Activated T-cell treated with anti-CD3 and anti-CD28 coated beads, Interleukin-2, amount 50 U/mL, for 72 hours (primary cell): ENCODE measurements at regions not wholly inside any gene's neighbourhood (a gene's known extent, or its start where the extent isn't known, plus 50 kb on each side); places are given as distances from the start of the nearest gene placed in this dataset.
"Not testable (repeated sequence)": the region's sequence is repeated elsewhere in the genome, so short reads cannot be mapped to it uniquely, and the experiment has no call there.

Experiments
- ATAC-seq, 2 donors: fragments of 150-1000 bp; cut with Tn5 transposase; replicated peaks in 1 of 2; 2 replicates each; pipeline ENCODE4 v1.10.0; 2021; ENCODE audit warnings: moderate library complexity in 2 of 2, mild to moderate bottlenecking in 1 of 2
- DNase-seq, 2 donors: peaks; one replicate each; pipeline ENCODE4 v3.0.0; 2021 to 2022; ENCODE audit warnings: mixed read lengths in 1 of 2
- H3K27ac Mint-ChIP-seq: one replicate; pipeline ENCODE4 v1.8.0; 2022; ENCODE audit warnings: mild to moderate bottlenecking, moderate library complexity, mixed read lengths
- H3K27me3 Mint-ChIP-seq: one replicate; pipeline ENCODE4 v1.8.0; 2022; ENCODE audit warnings: low read depth, mixed read lengths
- H3K36me3 Mint-ChIP-seq, 2 donors: one replicate each; pipeline ENCODE4 v1.8.0; 2022; ENCODE audit warnings: mixed read lengths in 2 of 2, mild to moderate bottlenecking in 1 of 2; ENCODE audit not compliant: insufficient read depth in 2 of 2
- H3K4me1 Mint-ChIP-seq: one replicate; pipeline ENCODE4 v1.8.0; 2022; ENCODE audit warnings: low read depth, mixed read lengths
- H3K4me3 Mint-ChIP-seq, 2 donors: one replicate each; pipeline ENCODE4 v1.8.0; 2022; ENCODE audit warnings: mild to moderate bottlenecking in 2 of 2, mixed read lengths in 2 of 2, moderate library complexity in 2 of 2
- H3K9me3 Mint-ChIP-seq, 2 donors: one replicate each; pipeline ENCODE4 v1.8.0; 2022; ENCODE audit warnings: mixed read lengths in 2 of 2

DNA sequence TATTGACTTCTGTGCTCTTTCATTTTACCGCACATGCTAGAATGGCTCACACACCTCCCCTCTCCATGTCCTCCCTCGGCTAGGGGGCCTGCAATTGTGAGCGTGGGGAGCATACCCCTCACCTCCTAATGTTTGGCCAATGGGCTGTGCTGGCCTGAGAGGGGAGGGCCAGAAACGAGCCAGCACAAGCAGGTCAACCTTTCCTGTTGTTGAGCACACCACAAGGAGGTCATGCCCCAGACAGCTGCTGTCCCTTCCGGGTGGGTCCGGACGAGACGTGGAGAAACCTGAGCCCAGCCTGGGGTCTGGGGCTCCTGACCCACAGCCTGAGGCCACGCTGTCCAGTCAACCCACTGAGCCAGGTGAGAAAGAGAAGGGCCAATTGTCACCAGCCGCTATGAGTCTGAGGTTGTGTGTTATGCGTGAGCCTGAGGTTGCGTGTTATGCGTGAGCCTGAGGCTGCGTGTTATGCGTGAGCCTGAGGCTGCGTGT, 77.4 kb downstream of the TTLL2 start:
- Mint-ChIP-seq H3K36me3 (no peaks in the 10 kb centered on the region), H3K4me3 (no peak overlapping the region), H3K27me3 (no peaks in the 10 kb centered on the region), H3K27ac (no peak overlapping the region), H3K9me3 (no peaks in the 10 kb centered on the region), H3K4me1 (no peaks in the 10 kb centered on the region)
- ATAC-seq (no peak), DNase-seq (no peak)

DNA sequence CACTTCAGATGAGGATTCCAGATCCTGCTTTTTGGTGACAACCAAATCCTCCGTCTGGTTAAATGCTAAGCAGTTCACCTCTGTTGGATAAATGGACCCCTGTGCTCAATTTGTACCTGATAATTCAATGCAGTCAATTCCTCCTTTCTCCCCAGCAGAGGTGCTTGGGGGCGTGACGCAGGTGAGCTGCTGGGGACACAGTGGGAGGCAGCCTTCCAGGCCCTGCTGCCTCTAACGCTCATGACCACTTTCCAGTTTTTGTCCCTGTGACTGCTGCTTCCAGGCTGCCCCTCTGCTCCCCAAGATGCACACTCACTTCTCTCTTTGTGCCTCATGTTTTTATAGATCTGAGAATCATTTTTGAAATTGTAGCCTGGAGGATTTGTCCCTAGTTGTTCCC, 78.5 kb downstream of the TTLL2 start:
- Mint-ChIP-seq H3K27me3 (no peaks in the 10 kb centered on the region), H3K36me3 (no peaks in the 10 kb centered on the region), H3K4me3 (no peak overlapping the region), H3K9me3 (no peaks in the 10 kb centered on the region), H3K4me1 (no peaks in the 10 kb centered on the region), H3K27ac (no peak overlapping the region)
- no peak for DNase-seq
- ATAC-seq: no peak

DNA sequence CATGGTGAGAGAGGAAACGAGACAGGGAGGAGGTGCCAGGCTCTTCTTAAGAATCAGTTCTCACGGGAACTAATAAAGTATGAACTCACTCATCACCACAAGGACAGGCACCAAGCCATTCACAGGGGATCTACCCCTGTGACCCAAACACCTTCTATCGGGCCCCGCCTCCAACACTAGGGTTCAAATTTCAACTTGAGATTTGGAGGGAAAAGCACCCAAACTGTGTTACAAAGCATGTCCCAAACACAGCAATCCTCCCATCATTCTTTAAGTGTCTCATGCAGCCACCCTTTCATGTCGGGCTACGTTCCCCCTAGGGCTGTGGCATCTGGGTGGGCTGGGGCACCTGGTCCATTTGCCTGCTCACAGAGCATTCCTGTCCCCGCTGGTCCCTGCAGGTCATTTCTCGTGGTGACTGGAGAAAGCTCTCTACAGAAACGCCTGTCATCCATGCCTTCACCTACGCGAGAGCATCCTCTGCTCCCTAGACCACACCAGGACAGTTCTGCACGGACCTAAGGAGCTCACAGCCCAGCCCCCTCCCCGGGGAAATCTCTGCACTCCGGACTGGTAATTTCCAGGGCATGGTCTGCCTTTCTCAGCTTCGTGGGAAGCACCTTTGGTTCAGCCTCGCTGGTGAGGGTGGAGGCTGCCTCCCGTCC, 79.6 kb downstream of the TTLL2 start:
- Mint-ChIP-seq H3K4me3 (no peak overlapping the region), H3K4me1 (no peaks in the 10 kb centered on the region), H3K27ac (no peak overlapping the region), H3K9me3 (no peaks in the 10 kb centered on the region), H3K27me3 (no peaks in the 10 kb centered on the region), H3K36me3 (no peaks in the 10 kb centered on the region)
- ATAC-seq (no peak), DNase-seq (no peak)

DNA sequence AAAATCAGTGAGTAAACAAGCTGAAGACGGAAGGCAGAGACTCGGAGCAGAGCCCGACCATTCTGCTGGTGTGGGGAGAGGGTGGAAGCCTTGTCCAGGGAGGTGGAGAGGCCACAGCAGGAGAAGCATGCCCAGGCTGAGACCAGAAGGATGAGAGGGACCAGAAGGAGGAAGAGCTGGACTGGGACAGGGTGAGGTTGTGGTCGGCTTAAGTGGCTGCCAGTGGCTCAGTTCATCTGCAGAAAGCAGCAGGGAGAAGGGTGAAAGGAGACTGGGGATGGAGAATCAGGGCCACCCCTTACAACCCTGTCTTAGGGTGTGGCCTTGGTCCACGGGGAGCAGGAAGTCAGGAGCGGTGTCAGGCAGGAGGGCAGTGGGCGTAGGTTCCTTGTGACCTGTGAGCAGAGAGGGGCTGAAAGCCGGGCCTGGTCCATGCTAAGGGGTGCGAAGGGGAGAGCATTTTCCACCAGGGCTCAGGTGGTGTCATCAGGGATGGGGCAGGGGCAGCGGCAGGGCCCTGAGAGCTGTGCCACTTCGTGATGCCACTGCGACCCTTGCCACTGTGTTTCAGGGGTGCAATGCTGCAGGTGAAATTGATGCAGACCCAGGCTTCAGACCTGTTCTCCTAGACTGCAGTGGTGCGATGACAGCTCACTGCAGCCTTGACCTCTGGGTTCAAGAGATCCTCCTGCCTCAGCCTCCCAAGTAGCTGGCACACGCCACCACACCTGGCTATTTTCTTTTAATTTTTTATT, 81.1 kb downstream of the TTLL2 start:
- no peak overlapping the region for H3K27ac Mint-ChIP-seq
- no peak overlapping the region for H3K4me3 Mint-ChIP-seq
- no peaks in the 10 kb centered on the region for H3K36me3 Mint-ChIP-seq
- no peaks in the 10 kb centered on the region for H3K4me1 Mint-ChIP-seq
- H3K27me3 Mint-ChIP-seq: no peaks in the 10 kb centered on the region
- DNase-seq (no peak), ATAC-seq (no peak)
- no peaks in the 10 kb centered on the region for H3K9me3 Mint-ChIP-seq

DNA sequence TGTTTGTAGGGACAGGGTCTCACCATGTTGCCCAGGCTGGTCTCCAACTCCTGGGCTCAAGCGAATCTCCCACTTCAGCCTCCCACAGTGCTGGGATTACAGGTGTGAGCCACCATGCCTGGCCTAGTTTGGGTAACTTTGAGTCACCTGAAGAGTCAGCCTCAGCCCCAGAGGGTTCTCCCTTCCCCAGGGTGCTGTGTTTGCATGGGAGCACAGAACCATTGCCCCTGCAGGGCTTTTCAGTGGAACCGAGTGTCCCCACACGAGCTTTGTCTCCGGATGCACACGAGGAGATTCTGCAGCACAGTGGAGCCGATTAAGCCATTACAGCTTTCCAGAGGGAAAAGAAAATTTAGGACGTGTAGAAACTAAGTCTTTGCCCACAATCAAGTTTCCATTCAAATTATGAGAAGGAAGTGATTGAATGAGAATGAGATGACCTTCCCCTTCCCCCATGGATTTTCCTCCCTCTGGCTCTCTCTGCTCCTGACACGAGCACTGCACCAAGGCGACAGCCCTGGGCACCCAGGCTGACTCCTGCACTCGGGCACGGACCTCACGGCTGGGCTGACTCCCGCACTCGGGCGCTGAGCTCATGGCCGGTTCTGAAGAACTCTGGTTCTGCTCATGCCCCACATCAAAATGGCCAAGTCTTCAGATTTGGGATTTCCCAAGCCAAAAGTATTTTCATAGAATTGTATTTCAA, 81.8 kb downstream of the TTLL2 start:
- H3K27me3 Mint-ChIP-seq, ATAC-seq, DNase-seq, H3K4me3 Mint-ChIP-seq, H3K36me3 Mint-ChIP-seq, H3K9me3 Mint-ChIP-seq, H3K27ac Mint-ChIP-seq, H3K4me1 Mint-ChIP-seq: not testable (repeated sequence)

DNA sequence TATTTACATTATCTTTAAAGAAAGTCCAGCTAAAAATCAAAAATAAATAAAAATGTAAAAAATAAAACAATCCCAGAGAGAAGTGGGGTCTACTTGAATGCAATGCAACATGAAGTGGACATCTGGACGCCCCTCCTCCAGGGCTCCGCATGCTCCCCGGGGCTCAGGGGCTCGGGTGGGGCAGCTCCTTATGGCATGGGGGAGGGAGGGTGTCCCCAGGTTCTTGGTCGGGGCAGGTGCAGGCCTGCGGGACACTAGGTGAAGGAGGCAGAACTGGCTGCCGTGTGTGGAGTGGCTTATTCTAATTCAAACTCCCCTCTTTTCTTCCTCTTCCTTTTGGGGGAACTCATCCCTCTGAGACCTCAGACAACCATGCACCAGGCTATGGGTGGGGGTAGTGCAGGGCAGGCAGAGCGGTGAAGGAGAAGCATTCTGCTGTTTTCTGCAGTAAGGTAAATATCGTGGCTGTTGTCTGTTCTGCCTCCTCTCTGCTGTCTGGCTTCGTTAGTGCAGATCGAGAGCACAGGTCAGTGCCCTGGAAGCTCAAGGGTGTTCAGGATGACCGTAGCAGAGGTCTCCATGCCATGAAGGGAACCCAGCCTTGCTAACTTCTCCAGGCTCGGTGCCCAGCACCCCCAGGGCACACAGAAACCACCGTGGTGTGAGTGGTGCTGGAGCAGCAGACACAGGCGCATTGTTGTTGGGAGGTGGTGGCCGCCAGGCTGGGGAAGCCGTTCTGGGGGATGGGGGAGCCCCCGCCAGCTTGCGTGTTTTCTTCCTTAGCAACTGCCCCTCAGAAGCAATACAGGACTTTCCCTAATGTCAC, 82.6 kb downstream of the TTLL2 start:
- Mint-ChIP-seq H3K9me3 (no peaks in the 10 kb centered on the region), H3K27ac (no peak overlapping the region), H3K36me3 (no peaks in the 10 kb centered on the region), H3K4me3 (no peak overlapping the region), H3K27me3 (no peaks in the 10 kb centered on the region), H3K4me1 (no peaks in the 10 kb centered on the region)
- ATAC-seq: no peak
- no peak for DNase-seq

DNA sequence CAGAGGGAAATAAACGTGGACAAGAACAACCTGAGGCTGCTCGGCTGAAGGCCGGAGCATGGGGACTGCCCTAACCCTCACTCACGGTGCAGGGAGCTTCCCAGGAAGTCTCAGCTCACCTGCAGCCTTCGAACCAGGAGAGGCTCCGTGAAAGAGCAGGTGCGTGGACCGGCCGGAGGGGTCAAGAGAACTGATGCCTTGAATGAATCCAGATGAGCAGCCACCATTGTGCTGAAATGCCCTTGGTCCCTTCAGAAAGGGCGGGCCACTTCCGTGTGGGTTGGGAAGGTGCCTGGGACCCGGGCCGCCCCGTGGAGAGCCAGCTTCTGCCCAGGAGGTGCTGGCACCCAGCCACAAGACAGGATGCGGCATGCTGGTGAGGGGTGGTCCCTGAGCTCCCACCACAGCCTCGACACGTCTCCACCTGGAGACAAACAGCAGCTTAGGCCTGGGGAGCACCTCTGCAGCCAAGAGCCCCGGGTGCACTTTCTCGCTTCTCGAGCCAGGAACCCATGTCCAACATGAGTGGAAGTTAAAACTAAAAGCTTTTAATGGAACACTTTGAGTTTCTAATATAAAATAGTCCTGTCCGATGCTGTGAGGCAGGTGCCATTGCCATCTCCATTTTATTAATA, 83.5 kb downstream of the TTLL2 start:
- Mint-ChIP-seq H3K4me1 (no peaks in the 10 kb centered on the region), H3K9me3 (no peaks in the 10 kb centered on the region), H3K27me3 (no peaks in the 10 kb centered on the region), H3K4me3 (no peak overlapping the region), H3K36me3 (no peaks in the 10 kb centered on the region), H3K27ac (no peak overlapping the region)
- DNase-seq: no peak
- no peak for ATAC-seq

DNA sequence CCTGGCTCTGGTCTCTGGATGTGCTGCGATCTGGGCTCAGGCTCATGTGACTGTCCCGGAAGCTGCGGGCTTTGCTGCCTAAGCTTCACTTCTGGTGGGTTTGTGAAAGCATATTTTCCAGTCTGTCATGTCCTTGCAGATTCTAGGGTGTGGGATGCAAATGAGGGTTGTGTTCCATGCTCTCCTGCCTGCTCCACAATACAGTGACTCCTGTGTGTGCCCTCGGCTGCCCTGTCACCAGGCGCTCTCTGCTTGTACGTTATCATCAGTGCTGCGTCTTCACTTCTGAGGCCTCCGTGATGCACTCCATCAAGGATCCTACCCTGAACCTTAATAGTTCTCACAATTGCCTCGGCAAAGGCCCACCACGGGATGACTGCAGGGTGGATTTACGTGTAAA, 84.2 kb downstream of the TTLL2 start:
- no peaks in the 10 kb centered on the region for H3K36me3 Mint-ChIP-seq
- no peaks in the 10 kb centered on the region for H3K27me3 Mint-ChIP-seq
- H3K27ac Mint-ChIP-seq: no peak overlapping the region
- no peaks in the 10 kb centered on the region for H3K4me1 Mint-ChIP-seq
- DNase-seq (no peak), ATAC-seq (no peak)
- H3K4me3 Mint-ChIP-seq: no peak overlapping the region
- H3K9me3 Mint-ChIP-seq: no peaks in the 10 kb centered on the region

DNA sequence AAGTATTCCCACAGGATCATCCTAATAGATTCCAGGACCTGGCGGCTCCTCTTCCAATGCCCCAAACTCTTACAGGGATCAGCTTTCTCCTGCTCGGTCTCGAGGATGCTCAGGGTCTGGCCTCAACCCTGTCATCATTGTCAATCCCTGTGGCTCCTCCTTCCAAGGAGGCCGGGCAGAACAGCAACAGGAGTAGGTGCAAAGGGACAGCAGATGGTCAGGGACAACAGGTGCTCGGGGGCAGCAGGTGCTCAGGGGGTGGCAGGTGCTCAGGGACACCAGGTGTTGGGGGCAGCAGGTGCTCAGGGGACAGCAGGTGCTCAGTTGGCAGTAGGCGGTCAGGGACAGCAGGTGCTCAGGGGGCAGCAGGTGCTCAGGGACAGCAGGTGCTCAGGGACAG, 84.8 kb downstream of the TTLL2 start:
- Mint-ChIP-seq H3K9me3 (no peaks in the 10 kb centered on the region), H3K4me3 (no peak overlapping the region), H3K4me1 (no peaks in the 10 kb centered on the region), H3K36me3 (no peaks in the 10 kb centered on the region), H3K27ac (no peak overlapping the region), H3K27me3 (no peaks in the 10 kb centered on the region)
- DNase-seq: no peak
- no peak for ATAC-seq

DNA sequence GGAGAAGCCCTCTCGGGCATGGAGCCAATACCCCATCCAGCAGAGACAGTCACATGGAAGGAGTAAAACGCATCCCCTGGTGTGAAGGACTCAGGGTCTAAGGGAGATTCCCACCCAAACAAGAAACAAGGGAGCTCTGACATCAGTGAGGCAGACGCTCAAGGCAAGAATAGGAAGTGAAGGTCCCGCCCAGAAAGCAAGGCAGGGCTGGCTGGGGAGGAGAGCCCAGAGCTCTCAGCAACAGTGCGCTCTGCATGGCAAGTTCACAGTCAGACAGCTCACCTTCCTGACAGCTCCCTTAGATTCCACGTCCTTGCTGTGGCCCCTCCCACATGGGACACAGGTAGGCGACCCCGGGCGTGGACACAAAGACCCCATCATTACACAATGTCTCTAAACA, 85.6 kb downstream of the TTLL2 start:
- H3K4me1 Mint-ChIP-seq: no peaks in the 10 kb centered on the region
- no peaks in the 10 kb centered on the region for H3K9me3 Mint-ChIP-seq
- H3K27me3 Mint-ChIP-seq: no peaks in the 10 kb centered on the region
- no peak overlapping the region for H3K27ac Mint-ChIP-seq
- H3K36me3 Mint-ChIP-seq: no peaks in the 10 kb centered on the region
- DNase-seq (no peak), ATAC-seq (no peak)
- no peak overlapping the region for H3K4me3 Mint-ChIP-seq

DNA sequence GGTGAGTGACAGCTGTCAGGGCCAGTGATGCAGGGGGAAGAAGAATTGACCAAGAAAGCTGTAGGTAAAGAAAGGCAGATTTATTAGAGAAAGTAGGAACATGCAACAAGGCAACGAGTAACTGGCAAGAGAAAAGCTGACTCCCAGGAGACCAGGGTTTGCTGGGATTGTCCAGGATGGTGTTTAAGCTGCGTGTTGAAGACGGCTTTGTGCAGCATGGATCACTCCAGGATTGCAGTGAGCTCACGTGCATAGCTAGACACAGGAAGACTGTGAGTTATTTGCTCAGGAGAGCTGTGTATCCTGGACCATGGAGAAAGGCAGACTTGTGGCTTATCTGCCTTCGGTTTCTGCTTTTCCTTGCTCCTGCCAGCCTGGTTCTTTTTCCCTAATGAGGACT, 87.6 kb downstream of the TTLL2 start:
- Mint-ChIP-seq H3K36me3 (no peaks in the 10 kb centered on the region), H3K27me3 (peaks cover 14% of the 10 kb centered on the region), H3K4me3 (no peak overlapping the region), H3K4me1 (no peaks in the 10 kb centered on the region), H3K27ac (no peak overlapping the region), H3K9me3 (no peaks in the 10 kb centered on the region)
- no peak for DNase-seq
- no peak for ATAC-seq

DNA sequence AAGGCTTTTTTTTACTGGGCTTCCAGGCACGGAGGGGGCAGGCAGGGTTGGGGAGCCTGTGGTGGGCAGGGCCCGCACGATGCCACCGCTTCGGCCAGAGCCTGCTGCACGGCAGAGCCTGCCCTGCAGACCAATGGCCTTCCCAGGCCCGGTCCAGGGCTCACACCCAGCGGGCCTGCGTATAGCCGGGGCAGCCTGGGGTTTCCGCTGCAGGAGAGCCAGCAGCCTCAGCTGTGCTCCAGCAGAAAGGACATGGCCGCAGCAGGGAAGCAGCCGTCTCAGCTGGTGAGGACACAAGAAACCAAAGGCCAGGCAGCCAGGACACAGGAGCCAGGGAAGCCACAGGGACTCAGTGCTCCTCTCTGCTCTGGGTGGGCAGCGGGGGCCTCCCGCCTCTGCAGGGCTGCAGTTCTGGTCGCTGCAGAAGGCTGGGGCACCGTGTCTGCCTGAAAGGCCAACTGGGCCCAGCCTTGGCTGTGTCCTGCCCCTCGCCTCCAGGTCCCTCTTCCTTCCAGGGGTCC, 90.6 kb downstream of the TTLL2 start:
- Mint-ChIP-seq H3K9me3 (no peaks in the 10 kb centered on the region), H3K36me3 (no peaks in the 10 kb centered on the region), H3K27me3 (peaks cover 15% of the 10 kb centered on the region), H3K4me3 (no peak overlapping the region), H3K4me1 (no peaks in the 10 kb centered on the region), H3K27ac (no peak overlapping the region)
- ATAC-seq (no peak), DNase-seq (no peak)
